Kasumi-1 (cell line): ENCODE measurements at regions not wholly inside any gene's neighbourhood (a gene's known extent, or its start where the extent isn't known, plus 50 kb on each side); places are given as distances from the start of the nearest gene placed in this dataset.
"Not testable (repeated sequence)": the region's sequence is repeated elsewhere in the genome, so short reads cannot be mapped to it uniquely, and the experiment has no call there.

ENCODE experiments used
- DNase-seq, 2 experiments: peaks; one replicate each; lab custom pipeline; 2025; lab: John Stamatoyannopoulos, UW

DNA sequence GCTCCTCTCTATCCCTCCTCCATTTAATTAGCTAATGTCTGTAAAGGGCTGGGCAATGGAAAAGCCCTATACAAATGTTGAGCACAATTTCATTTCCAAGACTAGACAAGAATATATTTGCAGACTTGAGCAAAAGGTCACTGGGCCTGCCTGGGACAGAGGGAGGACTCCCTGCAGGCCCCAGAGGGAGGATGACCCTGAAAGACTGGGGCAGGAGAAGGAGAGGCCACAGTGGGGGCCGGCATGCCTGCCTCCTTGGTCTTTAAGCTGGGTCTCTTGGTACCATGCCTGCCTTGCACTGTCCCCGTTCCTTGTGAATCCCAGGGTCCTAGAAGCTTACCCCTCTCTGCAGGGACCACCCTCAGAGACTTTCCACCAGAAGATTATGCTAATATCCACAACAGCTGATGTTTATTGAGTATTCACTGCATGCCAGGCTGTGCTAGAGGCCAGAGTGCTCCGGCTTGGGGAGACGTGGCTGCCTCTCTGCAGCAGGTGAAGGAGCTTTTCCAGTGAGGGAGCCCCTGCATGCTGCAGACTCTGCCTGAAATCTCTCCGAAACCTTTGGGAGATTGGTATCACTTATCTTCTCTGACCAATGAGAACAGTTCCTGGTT is 72.7 kb upstream of the HSPA9 start:
- DNase-seq: no peak

DNA sequence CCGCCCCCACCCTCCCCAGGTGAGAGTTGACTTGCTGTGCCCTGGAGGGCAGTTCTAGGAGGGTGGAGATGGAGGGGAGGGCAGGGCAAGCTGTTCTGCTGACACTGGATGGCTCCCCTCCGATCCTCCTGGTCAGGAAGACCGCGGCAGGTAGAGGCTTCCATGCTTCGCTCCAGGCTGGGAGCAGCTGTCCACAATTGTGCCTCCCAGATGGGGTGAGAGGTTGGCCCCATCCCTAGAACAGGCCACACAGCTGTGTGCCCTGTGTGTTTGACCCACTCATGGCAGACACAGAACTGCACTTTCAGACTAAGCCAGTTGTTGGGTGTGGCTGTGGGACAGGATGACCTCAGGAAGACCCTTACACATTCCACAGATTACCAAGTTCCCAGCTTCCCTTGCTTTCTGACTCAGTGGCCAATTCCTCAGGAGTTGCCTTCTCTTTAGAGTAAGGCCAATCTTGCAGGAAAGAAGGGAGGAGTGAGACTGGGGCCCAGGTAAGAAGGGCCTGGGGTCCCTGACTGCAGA is 72.1 kb upstream of the HSPA9 start:
- no peak for DNase-seq

DNA sequence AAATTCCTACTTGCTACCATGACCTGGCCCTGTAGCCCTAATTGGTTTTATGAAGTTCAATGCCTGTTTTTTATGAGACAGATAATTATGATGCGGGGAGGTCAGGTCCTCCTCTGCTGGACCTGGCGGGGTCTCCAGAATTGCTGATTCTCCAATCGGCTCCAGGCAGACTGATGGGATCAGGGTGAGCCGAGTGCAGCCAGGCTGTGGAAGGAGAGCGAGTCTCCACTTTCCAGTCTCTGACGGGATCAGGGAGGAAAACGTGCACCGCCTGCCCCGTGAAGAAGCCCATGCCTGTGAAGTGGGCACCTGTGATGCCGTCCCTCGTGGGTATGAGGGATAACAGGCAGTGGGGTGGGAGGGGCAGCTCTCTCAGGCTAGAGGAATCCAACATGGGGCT is 71.5 kb upstream of the HSPA9 start:
- no peak for DNase-seq

DNA sequence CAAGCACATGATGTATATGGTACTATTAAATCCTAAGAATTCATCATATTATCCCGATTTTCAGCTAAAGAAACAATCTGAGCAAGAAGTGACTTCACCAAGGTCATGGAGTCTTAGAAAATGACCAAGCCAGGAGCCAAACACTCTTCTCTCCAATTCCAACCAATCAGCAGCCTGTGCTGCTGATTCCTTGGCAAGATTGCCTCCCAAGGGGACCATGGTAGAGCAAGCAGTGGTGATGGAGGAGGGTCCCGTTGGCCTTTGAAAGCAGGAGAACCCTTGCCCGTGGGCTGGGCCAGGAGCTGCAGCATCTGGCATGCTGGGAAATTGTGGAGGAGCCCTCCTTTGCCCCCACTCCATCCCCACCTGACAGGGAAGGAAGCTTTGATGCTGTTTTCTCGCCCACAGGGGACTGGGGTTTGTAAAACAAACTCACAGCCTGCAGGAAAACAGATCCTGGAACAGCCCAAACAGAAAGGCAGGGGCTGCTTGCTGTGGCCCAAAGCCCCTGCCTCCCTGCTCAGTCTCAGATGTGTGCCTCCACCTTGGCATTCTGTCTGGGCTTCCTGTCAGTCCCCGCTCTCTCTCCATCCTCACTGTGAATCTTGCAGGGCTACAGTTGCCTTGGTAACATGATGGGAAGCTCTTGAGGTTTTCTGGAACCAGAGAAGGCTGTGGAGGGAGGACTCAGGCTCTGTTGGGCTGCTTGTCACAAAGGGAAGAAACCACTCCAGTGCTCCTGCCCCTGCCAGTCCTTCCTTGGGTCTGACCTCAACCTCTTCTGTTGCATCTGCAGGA is 70.8 kb upstream of the HSPA9 start:
- DNase-seq: no peak

DNA sequence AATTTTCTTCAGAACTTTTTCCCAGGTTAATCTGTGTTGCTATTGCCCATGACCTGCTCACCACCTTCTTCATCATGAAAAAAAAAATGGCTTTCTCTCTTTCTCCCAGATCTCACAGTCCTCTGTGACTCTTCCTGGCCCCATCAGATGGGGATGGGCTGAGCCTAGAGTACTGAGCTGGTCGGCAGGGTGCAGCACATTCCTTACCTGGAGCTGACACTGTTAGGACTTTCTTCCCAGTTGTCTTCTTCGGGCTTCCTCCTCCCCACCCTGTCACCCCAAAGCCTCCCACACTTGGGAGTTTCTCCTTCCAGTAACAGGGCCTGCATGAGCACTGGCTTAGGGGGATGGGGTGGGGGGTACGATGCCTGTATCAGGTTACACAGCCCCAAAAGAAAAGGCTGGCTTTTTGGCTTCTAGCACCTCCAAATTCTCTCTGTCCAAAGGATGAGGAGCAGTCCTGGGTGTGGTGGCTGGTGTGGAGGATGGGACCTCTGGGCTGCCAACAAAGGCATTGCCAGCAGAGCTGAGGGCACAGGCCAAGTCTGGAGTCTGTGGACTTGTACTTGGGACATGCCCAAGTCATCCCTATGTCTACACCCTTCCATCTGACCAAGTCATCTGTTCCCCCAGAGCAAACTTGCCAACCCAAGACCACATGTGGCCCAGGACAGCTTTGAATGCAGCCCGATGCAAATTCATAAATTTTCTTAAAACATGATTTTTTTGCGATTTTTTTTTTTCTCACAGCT is 68.0 kb upstream of the HSPA9 start:
- DNase-seq: no peak

DNA sequence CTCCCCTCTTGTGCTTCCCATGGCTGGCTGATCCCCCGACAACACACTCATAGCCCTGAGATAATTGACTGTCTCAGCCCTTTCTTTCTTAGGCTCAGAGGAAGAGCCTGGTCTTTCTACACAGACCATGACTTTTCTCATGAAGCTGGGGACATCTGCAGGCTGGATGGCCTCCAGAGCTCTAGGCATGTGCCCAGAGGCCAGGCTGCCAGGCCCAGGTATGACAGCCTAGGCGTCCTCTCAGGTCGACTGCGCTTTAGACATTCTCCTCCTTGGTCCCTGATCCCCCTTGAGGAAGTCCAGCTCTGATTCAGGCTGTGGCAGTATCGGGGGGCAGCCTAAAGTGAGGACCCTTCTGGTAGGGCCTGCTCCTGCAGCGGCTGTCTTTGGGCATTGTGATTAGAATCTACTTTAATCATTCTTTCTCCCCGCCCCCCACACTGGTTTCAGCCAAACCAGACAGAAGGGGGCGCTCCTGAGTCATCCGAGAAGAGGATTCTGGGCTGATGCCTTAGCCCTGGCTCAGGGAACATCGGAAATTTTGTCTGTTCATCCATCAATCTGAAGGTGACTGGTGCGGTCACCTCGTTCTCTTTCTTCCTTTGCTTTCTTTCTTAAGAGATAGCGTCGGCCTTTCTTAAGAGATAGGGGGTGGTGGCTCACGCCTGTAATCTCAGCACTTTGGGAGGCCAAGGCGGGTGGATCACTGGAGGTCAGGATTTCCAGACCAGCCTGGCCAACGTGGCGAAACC is 66.5 kb upstream of the HSPA9 start:
- DNase-seq: peak; percentile 75 to 84

DNA sequence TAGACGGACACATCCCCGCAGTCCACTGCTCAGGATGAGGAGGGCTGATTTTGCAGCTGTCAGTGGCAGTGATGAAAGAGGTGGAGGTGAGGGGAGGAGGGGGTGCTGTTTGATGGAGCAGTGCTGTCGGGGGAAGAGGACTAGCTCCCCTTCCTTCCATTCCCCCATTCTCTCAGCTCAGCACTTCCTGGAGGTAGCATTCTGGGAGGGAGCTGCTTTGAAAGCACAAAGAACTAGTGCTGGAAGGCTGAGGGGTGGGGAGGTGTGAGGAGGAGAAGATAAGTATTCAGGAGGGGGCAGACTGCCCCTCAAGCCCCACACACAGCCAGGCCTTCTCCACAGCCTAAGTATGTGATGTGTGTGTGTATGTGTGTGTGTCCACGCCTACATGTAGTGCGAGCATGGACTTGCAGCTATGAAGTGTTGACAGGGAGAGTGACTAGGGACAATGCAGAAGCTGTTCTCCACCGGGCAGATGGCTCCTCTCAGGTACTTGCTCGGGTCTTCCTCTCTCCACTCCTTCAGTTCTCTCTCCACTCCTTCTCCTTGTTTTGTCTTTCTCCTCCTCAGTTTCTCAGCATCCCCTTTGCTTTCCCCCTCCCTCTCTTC is 65.5 kb upstream of the HSPA9 start:
- DNase-seq: no peak

DNA sequence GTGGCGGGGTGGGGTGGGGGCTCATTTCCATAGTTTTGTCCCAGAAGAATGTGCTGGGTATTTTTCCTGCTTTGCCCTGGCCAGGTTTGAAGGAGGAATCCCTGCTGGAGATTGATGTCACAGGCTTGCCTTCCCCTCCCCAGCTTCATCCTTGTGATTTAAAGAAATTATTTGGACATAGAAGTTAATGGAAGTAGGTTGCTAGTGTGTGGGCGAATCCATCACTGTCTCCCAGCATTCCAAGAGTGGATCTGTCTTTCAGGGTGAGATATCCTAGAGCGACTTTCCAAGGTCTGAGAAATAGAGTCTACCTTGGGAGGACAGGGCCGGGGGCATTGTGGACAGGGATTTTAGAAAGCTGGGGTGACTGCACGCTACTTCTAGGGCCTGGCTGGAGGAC is 64.9 kb upstream of the HSPA9 start:
- no peak for DNase-seq

DNA sequence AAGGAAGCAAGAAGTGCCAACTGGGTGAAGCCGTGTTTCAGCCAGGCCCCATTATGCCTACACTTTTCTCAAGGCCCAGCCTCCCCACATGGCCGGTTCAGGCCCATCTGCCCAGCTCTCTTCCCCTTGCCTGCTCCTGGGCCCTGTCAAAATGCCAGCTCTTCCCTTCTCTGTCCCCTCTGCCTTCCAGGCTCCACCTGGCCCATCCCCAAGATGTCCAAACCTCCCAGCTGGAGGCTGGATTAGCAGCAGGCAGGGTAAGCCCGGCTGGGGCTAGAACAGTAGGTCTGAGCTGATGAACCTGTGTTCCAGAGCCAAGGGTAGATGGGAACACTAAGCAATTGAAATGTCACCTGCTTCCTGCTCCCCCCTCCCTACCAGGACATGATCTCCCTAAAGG is 64.1 kb upstream of the HSPA9 start:
- DNase-seq: no peak

DNA sequence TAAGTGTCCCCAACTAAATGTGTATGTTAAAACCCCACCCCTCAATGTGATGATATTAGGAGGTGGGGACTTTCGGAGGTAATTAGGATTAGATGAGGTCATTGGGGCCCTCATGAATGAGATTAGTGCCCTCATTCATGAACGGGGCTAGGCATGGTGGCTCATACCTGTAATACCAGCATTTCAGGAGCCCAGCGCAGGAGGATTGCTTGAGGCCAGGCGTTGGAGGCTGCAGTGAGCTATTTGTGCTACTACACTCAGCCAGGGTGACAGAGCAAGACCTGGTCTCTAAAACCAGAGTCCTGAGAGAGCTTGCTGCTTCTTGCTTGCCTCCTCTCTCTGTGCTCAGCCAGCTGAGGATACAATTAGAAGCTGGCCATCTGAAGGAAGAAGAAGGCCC is 62.1 kb upstream of the HSPA9 start:
- no peak for DNase-seq

DNA sequence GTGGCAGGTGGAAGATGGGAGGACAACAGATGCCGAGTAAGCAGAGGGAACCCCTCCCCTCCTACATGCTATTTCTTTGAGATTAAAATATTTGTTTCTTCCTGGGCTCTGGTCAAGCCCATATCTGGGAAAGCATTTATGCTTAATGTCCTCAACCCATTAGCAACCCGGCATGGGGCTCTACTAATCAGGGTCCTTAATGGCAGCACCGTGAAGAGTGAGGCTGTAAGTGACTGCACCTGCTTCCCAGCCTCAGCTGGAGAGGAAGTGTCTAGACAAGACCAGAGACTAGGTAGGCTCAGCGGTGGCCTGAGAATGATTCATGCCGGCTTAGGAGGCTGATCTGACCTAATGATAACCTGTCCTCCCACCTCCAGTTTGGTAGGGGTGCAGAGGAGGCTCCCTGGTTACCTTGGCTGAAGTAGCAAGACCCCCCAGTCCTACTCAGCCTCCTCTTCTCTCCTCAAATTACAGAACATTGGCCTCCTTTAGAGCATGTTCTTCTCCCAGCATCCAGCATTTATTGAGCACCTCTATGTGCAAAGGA is 61.3 kb upstream of the HSPA9 start:
- no peak for DNase-seq

DNA sequence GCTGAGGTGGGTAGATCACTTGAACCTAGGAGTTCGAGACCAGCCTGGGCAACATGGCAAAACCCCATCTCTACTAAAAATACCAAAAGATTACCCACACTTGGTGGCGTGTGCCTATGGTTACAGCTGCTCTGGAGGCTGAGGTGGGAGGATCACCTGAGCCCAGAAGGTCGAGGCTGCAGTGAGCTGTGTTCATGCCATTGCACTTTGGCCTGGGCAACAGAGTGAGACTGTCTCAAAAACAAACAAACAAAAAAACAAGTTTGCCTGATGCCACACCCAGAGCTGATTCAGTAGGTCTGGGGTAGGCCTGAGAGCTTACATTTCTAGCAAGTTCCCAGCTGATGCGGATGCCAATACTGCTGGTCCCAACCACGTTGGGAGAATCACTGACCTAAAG is 60.5 kb upstream of the HSPA9 start:
- no peak for DNase-seq

DNA sequence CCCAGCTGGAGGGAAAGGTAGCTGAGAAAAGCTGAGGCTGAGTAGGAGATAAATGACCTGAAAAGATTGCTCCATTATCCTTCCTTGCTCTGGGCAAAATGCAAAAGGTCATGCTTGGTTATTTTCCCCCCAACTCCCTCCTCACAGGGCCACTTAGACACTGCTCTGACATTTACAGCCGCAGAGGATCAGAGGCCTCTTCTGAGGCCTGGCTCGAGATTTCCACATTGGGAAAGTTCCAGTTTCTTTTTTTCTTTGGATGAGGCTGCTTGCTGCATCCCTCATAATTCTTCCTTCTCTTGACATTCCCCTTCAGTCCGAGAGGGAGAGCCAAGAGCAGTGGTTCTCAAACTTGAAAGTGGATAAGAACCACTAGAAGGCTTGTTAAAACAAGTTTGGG is 60.1 kb upstream of the HSPA9 start:
- no peak for DNase-seq

DNA sequence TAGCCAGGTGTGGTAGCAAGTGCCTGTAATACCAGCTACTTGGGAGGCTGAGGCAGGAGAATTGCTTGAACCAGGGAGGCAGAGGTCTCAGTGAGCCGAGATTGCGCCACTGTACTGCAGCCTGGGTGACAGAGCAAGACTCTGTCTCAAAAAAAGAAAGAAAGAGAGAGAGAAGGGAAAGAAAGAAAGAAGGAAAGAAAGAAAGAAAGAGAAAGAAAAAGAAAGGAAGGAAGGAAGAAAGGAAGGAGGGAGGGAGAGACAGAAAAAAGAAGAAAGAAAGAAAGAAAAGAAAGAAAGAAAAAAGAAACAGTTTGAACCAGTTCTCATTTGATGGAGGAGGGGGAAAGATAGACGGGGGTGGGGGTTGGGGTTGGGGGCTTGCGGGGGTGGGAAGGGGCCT is 59.6 kb upstream of the HSPA9 start:
- DNase-seq: not testable (repeated sequence)

DNA sequence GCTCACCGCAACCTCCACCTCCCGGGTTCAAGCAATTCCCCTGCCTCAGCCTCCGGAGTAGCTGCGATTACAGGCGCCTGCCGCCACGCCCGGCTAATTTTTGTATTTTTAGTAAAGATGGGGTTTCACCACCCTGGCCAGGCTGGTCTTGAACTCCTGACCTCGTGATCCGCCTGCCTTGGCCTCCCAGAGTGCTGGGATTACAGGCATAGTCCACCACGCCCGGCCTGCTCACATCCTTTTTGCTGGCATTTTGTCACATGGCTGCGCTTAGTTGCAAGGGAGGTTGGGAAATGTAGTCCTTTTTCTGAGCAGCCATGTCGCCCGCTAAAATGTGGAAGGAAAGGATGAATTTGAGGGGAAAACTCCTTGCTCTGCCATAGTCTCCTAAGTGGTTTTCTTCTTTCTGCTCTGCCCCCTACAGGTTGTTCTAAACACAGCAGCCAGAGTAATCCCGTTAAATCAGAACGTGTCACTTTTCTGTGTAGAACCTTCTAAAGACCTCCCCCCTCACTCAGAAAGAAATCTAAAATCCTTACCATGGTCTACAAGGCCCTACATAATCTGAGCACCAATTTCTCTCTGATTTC is 57.8 kb upstream of the HSPA9 start:
- peak; percentile 80 to 83 for DNase-seq

DNA sequence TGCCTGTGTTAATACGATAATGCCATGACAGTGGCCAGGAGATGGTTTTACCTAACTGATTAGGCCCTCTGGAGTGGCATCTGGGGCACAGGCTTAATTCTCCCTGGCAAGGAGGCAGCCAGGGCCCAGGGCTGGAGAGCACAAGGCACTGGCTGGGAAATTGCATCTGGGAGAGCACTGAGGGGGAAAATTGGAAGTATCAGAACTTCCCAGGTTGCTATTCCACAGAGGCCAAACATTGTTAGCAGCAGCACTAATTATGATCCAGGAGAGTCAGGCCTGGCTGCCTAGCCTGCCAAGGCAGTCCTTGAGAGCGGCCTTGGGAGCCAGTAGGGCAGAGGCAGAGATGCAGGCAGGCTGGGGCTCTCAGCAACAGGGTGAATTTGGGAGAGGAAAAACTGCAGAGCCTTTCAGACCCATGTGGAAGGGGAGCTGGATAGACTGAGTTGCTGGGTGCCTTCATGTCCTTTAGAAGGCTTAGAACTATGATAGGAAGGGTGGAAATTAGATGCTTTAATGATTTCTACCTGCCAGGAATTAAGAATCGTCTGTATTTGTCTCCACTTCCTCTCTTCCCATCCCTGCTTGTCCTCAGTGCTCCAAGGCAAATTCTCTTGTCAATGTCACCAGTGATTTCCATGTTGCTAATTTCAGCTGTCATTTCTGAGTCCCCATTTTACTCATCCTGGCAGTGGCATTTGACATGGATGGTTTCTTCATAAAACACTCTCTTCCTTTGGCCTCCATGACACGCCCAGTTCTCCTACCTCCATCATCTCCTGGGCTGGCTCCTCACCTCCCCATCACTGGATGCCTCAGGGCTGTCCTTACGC is 56.1 kb upstream of the HSPA9 start:
- DNase-seq: no peak

DNA sequence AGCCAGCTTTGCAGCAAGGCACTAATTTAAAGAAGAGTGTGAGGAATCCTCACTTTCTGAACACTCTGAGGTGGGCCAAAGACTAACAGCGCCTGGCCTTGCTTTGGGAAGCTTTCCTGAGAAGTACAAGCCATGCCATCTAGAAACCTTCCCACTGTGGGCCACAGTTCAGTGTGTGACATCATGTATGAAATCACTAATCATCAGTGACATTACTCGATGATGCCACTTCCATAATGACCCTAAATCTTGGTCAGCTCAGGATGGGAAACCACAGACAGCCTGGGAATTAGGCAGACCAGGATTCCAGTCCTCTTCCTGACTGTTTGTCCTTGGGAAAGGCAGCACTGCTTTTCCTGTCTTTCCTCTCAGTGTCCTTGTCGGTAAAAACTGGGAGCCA is 54.2 kb upstream of the HSPA9 start:
- no peak for DNase-seq

DNA sequence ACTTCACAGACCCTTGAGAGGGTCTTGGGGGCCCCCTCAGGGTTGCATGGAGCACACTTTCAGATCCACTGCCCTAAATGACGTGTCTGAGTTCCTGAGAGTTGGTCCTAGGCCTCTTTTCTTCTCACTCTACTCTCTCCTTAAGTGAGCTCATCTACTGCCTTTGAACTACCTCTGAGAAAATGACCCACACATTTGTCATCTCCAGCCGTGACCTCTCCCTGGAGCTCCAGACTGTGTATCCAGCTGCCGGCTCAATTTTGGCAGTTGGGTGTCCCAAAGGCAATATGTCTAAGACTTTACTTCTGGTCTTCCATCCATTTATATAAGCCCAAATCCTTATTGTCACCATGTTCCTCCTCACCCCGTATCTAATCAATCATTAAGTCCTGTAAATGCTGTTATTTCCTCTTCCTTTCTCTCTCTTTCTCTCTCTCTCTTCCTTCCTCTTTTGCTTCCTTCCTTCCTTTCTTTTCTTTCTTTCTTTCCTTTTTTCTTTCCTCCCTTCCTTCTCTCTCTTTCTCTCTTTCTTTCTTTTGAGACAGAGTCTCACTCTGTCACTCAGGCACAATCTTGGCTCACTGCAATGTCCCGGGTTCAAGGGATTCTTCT is 51.2 kb upstream of the HSPA9 start:
- DNase-seq: no peak

DNA sequence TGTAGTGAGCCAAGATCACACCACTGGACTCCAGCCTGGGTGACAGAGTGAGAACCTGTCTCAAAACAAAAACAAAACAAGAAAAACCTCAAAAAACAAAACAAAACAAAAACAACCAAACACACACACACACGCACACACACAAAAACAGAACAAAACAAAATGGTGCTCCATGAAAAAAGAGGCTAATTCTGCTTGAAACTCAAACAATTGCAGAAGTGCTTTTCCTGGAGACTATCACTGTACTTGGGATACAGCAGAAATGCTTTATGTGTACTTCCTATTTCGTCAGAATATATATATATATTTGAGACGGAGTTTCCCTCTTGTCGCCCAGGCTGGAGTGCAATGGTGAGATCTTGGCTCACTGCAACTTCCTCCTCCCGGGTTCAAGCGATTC is 49.9 kb upstream of the HSPA9 start:
- peak; percentile 32 to 41 for DNase-seq
